Breast epithelium (tissue), 4 donors: ENCODE measurements at regions not wholly inside any gene's neighbourhood (a gene's known extent, or its start where the extent isn't known, plus 50 kb on each side); places are given as distances from the start of the nearest gene placed in this dataset.

Experiments used
- DNase-seq, 2 donors: peaks; one replicate each; pipeline ENCODE4 v3.0.0-alpha.2; 2019; ENCODE audit warnings: low spot score in 2 of 2
- H3K27ac ChIP-seq, 2 donors: fragments of 200-600 bp; sonication (generic) in 1 of 2; one replicate each; pipeline ENCODE4 v1.5.1; 2016 to 2019; ENCODE audit warnings: mild to moderate bottlenecking in 1 of 2
- H3K27me3 ChIP-seq, 2 donors: fragments of 200-600 bp; sonication (generic) in 1 of 2; one replicate each; pipeline versions ENCODE4 v1.5.1 to v1.6.0; 2017 to 2019; ENCODE audit warnings: control low read depth in 1 of 2, mild to moderate bottlenecking in 1 of 2
- H3K36me3 ChIP-seq: fragments of 200-600 bp; one replicate; pipeline ENCODE4 v1.5.1; 2019
- H3K4me1 ChIP-seq, 2 donors: fragments of 200-600 bp; sonication (generic); one replicate each; pipeline ENCODE4 v1.5.1; 2016 to 2019; ENCODE audit warnings: control low read depth in 1 of 2
- H3K4me3 ChIP-seq, 3 donors: fragments of 200-600 bp; sonication (generic); 1 replicate in 2 of 3; 2 replicates in 1 of 3; pipeline ENCODE4 v1.5.1; 2016 to 2019; ENCODE audit warnings: mild to moderate bottlenecking in 3 of 3, moderate library complexity in 2 of 3
- H3K9me3 ChIP-seq, 2 donors: fragments of 200-600 bp; sonication (generic) in 1 of 2; one replicate each; pipeline ENCODE4 v1.5.1; 2016 to 2019; ENCODE audit warnings: control low read depth in 1 of 2
- POLR2A ChIP-seq: fragments of 450-650 bp; IDR thresholded peaks from one replicate; pipeline ENCODE4 v1.6.1; 2016; ENCODE audit warnings: antibody characterized with exemption, mild to moderate bottlenecking, moderate library complexity
- POLR2AphosphoS5 ChIP-seq, 3 donors: sonication (generic); formaldehyde crosslinking; IDR thresholded peaks; one replicate each; pipeline ENCODE4 v1.6.1; 2017; ENCODE audit warnings: antibody characterized with exemption in 3 of 3
- intact Hi-C: fragments of 100-400 bp; cut with DNase I; formaldehyde crosslinking; loops from one replicate; pipeline ENCODE4 v1.15.1; 2023; ENCODE audit warnings: low total_unique reads
- TF ChIP-seq, protein P1 (sequence below), 3 donors: fragments of 450-650 bp; IDR thresholded peaks; one replicate each; pipeline ENCODE4 v1.5.1; 2016 to 2017; ENCODE audit warnings: antibody characterized with exemption in 3 of 3, mild to moderate bottlenecking in 3 of 3, moderate library complexity in 3 of 3

DNA sequence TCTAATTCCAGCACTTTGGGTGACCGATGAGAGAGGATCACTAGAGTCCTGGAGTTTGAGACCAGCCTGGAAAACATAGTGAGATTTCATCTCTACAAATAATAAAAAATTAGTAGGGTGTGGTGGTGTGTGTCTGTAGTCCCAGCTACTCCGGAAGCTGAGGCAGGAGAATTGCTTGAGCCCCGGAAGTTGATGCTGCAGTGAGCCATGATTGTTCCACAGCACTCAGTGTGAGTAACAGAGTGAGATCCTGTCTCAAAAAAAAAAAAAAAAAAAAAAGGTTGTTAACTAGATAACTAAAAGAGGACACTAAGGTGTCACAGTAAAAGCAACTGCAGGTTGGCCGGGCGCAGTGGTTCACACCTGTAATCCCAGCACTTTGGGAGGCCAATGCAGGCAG lies 121.3 kb upstream of the MAX start:
- no peaks in the 10 kb centered on the region for H3K27me3 ChIP-seq
- no peaks in the 10 kb centered on the region for H3K4me1 ChIP-seq
- no peaks in the 10 kb centered on the region for H3K9me3 ChIP-seq
- TF ChIP-seq, protein P1, sequence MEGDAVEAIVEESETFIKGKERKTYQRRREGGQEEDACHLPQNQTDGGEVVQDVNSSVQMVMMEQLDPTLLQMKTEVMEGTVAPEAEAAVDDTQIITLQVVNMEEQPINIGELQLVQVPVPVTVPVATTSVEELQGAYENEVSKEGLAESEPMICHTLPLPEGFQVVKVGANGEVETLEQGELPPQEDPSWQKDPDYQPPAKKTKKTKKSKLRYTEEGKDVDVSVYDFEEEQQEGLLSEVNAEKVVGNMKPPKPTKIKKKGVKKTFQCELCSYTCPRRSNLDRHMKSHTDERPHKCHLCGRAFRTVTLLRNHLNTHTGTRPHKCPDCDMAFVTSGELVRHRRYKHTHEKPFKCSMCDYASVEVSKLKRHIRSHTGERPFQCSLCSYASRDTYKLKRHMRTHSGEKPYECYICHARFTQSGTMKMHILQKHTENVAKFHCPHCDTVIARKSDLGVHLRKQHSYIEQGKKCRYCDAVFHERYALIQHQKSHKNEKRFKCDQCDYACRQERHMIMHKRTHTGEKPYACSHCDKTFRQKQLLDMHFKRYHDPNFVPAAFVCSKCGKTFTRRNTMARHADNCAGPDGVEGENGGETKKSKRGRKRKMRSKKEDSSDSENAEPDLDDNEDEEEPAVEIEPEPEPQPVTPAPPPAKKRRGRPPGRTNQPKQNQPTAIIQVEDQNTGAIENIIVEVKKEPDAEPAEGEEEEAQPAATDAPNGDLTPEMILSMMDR (IDR thresholded peaks at IDR 0.05), result no peak
- TF ChIP-seq POLR2AphosphoS5 (IDR thresholded peaks at IDR 0.05), result no peak
- no peak for TF ChIP-seq POLR2A
- no peak overlapping the region for H3K27ac ChIP-seq
- intact Hi-C loops, result no loop called here
- H3K4me3 ChIP-seq, result no peak overlapping the region
- H3K36me3 ChIP-seq, result no peaks in the 10 kb centered on the region
- DNase-seq, result no peak

DNA sequence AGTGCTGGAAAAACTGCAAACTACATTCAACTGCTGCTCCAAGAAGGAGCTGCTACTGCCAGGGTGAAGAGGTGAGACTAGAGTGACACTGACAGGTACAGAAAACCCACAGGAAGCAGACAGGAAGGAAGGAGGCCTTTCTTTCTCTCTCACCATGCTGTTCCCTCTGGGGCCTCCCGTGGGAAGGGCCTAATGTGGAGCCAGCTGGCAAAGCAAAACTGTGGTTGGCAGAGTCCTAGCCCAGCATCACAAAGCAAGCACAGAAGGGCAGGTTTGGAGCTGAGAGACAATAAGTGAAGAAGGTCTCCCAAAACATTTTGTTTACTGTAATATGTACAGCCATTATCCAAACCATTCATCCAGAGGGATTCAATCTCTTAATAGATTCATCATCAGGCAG lies 122.5 kb upstream of the MAX start:
- no peaks in the 10 kb centered on the region for H3K27me3 ChIP-seq
- no peaks in the 10 kb centered on the region for H3K9me3 ChIP-seq
- H3K27ac ChIP-seq, result peak overlapping the region; percentile 57 to 85
- H3K4me1 ChIP-seq, result no peaks in the 10 kb centered on the region
- no peak for DNase-seq
- no peak overlapping the region for H3K4me3 ChIP-seq
- no peak for TF ChIP-seq POLR2A
- TF ChIP-seq POLR2AphosphoS5 (IDR thresholded peaks at IDR 0.05), result no peak
- TF ChIP-seq, protein P1 (IDR thresholded peaks at IDR 0.05), result no peak
- intact Hi-C loops, result loop anchor here (5.0 kb wide), 1 partner anchor 228 kb away; no protein-coding TSS in a partner anchor
- no peaks in the 10 kb centered on the region for H3K36me3 ChIP-seq

DNA sequence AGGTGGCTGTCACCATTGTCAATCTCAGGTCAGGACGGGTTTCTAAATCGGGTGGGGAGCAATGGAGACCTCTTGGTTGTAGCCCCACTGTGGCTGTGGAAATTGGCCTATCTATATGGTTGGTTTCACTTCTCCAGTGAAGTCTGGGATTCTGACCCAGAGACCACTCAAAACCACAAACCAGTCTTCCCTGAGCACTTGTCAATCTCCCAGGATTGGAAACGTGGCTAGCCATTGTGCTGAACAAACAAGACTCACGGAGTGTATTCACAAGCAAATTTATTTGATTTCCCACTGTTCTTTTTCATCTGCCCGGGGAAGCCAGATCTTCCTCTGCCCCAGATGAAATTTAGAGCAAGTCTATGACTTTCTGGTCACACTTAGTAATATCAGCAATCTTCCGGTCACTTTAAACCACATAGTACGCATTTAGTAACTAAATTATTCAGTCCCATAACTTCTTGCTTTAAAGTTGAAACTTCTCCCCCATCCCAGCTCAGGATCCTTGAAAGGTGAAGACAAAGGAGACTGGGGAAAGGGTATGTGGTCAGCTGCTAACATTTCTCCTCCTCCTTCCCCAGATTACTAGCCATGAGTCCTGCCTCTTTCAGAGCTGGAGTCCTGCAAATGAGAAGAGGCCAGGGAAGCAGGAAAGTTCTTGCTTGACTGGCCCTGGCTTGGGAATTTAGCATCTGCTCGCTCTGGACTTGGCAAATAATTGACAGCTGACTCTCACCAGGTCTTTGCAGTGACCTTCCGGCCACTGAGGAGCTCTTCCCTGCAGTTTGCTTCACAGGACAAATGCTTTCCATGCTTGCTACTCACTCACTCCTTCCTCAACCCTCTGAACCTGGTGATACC lies 123.2 kb upstream of the MAX start:
- no peaks in the 10 kb centered on the region for H3K36me3 ChIP-seq
- intact Hi-C loops, result loop anchor here (5.0 kb wide), 1 partner anchor 227 kb away; no protein-coding TSS in a partner anchor
- no peak for DNase-seq
- H3K27me3 ChIP-seq, result no peaks in the 10 kb centered on the region
- no peaks in the 10 kb centered on the region for H3K9me3 ChIP-seq
- peak overlapping the region; percentile 57 to 85 for H3K27ac ChIP-seq
- H3K4me1 ChIP-seq, result peaks cover 0 to 2% of the 10 kb centered on the region in 2 donors
- no peak overlapping the region for H3K4me3 ChIP-seq
- TF ChIP-seq, protein P1 (IDR thresholded peaks at IDR 0.05), result no peak
- no peak for TF ChIP-seq POLR2AphosphoS5 (IDR thresholded peaks at IDR 0.05)
- TF ChIP-seq POLR2A, result no peak

DNA sequence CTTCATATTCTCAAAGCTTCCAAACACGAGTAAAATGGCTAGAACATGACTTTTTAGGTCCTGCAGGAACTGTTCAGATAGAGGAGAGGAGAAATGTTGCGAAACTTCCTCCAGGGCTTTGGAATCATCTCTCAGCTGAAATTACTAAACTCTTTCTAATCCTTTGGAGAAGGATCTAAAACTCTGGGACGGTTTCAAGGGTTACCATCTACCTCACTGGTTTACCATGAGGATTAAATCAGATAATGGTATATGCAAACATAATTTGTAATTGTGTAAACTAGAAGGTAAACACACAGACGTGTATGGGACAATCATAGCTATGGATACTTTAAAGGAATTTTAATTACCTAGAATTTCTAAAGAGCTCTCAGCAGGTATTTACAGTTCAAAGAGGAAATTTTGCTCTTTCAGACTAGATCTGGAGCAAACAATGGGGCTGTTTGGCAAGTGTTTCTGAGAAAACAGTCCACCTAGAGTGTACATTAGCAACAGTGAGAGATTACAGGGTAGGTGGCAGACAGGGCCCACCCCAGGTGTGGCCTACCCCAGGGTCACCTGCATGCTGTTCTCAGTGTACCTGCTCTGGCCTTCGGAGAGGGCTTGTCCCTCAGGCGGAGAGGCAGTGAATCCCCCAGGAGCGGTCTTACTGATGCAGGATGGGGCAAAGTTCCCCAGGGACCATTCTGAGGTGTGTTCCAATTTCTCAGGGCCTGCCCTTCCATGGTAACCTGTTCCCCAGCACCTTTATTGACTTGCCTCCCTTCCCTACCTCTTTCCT lies 124.7 kb upstream of the MAX start:
- H3K27me3 ChIP-seq, result no peaks in the 10 kb centered on the region
- intact Hi-C loops, result loop anchor here (5.0 kb wide), 1 partner anchor 225 kb away; no protein-coding TSS in a partner anchor
- H3K27ac ChIP-seq, result peak overlapping the region; percentile 85 to 89
- H3K9me3 ChIP-seq, result no peaks in the 10 kb centered on the region
- no peak for DNase-seq
- H3K4me3 ChIP-seq, result no peak overlapping the region
- peaks cover 0 to 4% of the 10 kb centered on the region in 2 donors for H3K4me1 ChIP-seq
- peak in 1 of 3 donors; percentile 11 for TF ChIP-seq POLR2AphosphoS5 (IDR thresholded peaks at IDR 0.05)
- TF ChIP-seq, protein P1 (IDR thresholded peaks at IDR 0.05), result no peak
- no peaks in the 10 kb centered on the region for H3K36me3 ChIP-seq

DNA sequence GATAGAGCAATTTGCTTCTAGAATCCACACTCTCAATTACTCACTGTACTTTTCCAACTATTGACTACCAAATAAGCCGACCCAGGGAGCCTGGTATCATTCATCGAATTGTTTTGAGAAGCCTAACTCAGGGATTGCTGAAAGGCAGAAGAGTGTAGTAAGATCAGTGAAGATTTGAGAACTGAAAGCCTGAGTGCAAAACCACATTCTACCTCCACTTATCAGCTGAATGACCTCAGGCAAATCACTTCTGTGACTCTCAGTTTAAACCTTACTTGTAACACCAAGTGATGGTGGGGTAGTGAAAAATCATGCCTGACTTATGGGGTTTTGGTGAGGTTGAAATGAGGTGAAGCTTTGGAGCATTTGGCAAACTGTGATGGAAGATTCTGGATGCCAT lies 126.1 kb upstream of the MAX start:
- no peaks in the 10 kb centered on the region for H3K9me3 ChIP-seq
- peak overlapping the region in 1 of 2 donors; percentile 89 for H3K27ac ChIP-seq
- peaks cover 0 to 4% of the 10 kb centered on the region in 2 donors for H3K4me1 ChIP-seq
- TF ChIP-seq POLR2A (no peak), POLR2AphosphoS5 (IDR thresholded peaks at IDR 0.05) (no peak)
- TF ChIP-seq, protein P1 (IDR thresholded peaks at IDR 0.05), result no peak
- no peak for DNase-seq
- intact Hi-C loops, result loop anchor here (5.0 kb wide), 1 partner anchor 224 kb away; no protein-coding TSS in a partner anchor
- H3K36me3 ChIP-seq, result no peaks in the 10 kb centered on the region
- no peak overlapping the region for H3K4me3 ChIP-seq
- H3K27me3 ChIP-seq, result no peaks in the 10 kb centered on the region
